Activated naive CD4-positive, alpha-beta T cell treated with anti-CD3 and anti-CD28 coated beads, Interleukin-2, amount 50 U/mL, for 72 hours (primary cell): ENCODE measurements at regions not wholly inside any gene's neighbourhood (a gene's known extent, or its start where the extent isn't known, plus 50 kb on each side); places are given as distances from the start of the nearest gene placed in this dataset.
"Not testable (repeated sequence)": the region's sequence is repeated elsewhere in the genome, so short reads cannot be mapped to it uniquely, and the experiment has no call there.

ENCODE experiments used
- ATAC-seq, 2 donors: fragments of 150-1000 bp; cut with Tn5 transposase; 2 replicates each; pipeline ENCODE4 v1.10.0; 2021; ENCODE audit warnings: mild to moderate bottlenecking in 2 of 2, moderate library complexity in 2 of 2
- DNase-seq, 2 donors: peaks; one replicate each; pipeline ENCODE4 v3.0.0; 2021 to 2022; ENCODE audit warnings: low spot score in 2 of 2
- H3K27ac Mint-ChIP-seq, 2 donors: one replicate each; pipeline ENCODE4 v1.8.0; 2022; ENCODE audit warnings: mild to moderate bottlenecking in 2 of 2, mixed read lengths in 2 of 2
- H3K36me3 Mint-ChIP-seq, 2 donors: one replicate each; pipeline ENCODE4 v1.8.0; 2022; ENCODE audit warnings: mixed read lengths in 2 of 2
- H3K9me3 Mint-ChIP-seq, 2 donors: one replicate each; pipeline ENCODE4 v1.8.0; 2022; ENCODE audit warnings: mixed read lengths in 2 of 2

DNA sequence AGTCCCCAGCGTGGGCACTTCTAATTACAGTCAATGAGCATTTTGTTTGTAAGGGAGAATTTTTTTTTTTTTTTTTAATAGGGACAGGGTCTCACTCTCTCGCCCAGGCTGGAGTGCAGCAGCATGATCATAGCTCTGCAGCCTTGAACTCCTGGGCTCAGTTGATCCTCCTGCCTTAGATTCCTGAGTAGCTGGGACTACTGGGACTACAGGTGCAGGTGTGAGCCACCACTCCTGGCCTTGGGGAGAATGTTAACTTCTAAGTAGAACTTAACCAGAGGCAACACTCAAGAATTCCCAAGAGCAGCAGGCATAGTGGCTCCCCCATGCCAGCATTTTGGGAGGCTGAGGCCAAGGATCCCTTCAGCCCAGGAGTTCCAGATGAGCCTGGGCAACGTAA, 52.9 kb upstream of the ZNF217 start:
- ATAC-seq = no peak

DNA sequence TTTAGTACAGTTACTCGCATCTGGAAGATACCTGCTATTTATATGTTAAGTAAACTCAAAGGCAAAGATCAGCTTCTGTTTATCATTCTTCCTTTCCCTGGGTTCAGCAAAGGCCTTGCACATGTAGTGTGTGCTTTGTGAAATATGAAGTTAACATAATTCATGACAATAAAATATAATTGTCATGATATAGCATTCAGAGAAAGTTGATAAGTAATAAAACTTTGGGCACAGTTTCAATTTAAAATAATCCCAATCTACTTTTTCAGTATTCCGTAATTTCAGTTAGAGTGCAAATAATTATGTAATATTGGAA, 51.9 kb upstream of the ZNF217 start:
- ATAC-seq = no peak
- H3K36me3 Mint-ChIP-seq = no peaks in the 10 kb centered on the region
- DNase-seq = no peak
- no peak overlapping the region for H3K27ac Mint-ChIP-seq
- H3K9me3 Mint-ChIP-seq = no peaks in the 10 kb centered on the region

More for the DNA sequence above, 52.9 kb upstream of the ZNF217 start:
- Mint-ChIP-seq H3K36me3 (no peaks in the 10 kb centered on the region), H3K9me3 (no peaks in the 10 kb centered on the region), H3K27ac (no peak overlapping the region)
- no peak for DNase-seq

GRCh38 chr20:53644108-53644507, 50.5 kb upstream of the ZNF217 start:
- DNase-seq, H3K27ac Mint-ChIP-seq, H3K36me3 Mint-ChIP-seq, H3K9me3 Mint-ChIP-seq, ATAC-seq: not testable (repeated sequence)
